ENCODE measurements at regions not wholly inside any gene's neighbourhood (a gene's known extent, or its start where the extent isn't known, plus 50 kb on each side); places are given as distances from the start of the nearest gene placed in this dataset.

DNA sequence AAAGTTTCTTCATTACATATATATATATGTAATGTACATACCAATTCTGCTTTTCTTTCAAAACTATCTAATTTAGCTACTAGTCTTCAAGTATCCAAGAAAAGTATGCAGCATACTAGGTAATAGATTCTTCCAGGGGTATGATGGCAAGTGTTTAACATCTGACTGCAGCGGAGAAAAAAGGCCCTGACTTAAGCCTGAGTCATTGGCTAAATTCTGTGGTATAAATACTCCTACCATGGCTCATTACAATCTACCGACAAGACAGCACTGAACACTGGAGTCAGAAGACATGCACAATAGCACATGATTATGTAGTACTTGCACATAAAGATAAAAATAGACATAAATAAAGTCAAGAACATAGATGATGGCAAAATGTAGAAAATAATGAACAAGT lies 439.9 kb downstream of the BRINP1 start:
- H3K4me3 Mint-ChIP-seq, result no peak overlapping the region
- H3K4me1 Mint-ChIP-seq, result peaks cover 8% of the 10 kb centered on the region; the same call in 2 of the 3 replicates
- no peaks in the 10 kb centered on the region for H3K36me3 Mint-ChIP-seq (ENCODE audit: low read depth)
- Histone ChIP-seq H3F3A (replicated peaks; ENCODE audit: low read depth) (no peaks in the 10 kb centered on the region), H3K9me2 (ENCODE audit: insufficient read depth) (no peaks in the 10 kb centered on the region), H3K27ac (ENCODE audit: low read depth) (no peak overlapping the region), H3K4me3 (no peak overlapping the region), H3K4me2 (no peak overlapping the region), H3K27me3 (ENCODE audit: insufficient read depth) (no peaks in the 10 kb centered on the region), H2AFZ (no peak overlapping the region), H4K20me1 (replicated peaks; ENCODE audit: insufficient read depth) (no peaks in the 10 kb centered on the region), H3K36me3 (ENCODE audit: insufficient read depth) (no peaks in the 10 kb centered on the region), H3K4me1 (ENCODE audit: insufficient read depth) (peaks cover 7% of the 10 kb centered on the region; the same call in 1 of the 2 replicates), H3K79me2 (replicated peaks; ENCODE audit: insufficient read depth) (no peaks in the 10 kb centered on the region)
- no peak for DNase-seq (ENCODE audit: low spot score)
- TF ChIP-seq EZH2phosphoT487 (IDR thresholded peaks at IDR 0.05; ENCODE audit: unreplicated experiment) (no peak), EZH2 (IDR thresholded peaks at IDR 0.05; ENCODE audit: low read depth, unreplicated experiment) (no peak), NANOG (IDR thresholded peaks at IDR 0.05; ENCODE audit: borderline replicate concordance) (no peak), STAT1 (IDR thresholded peaks at IDR 0.05; ENCODE audit: unreplicated experiment) (no peak), POLR2AphosphoS5 (IDR thresholded peaks at IDR 0.05; ENCODE audit: low read depth) (no peak), JUNB (IDR thresholded peaks at IDR 0.05; ENCODE audit: unreplicated experiment) (no peak), ZNF114 (CRISPR knock-in tag; IDR thresholded peaks at IDR 0.05) (no peak)
- TF ChIP-seq, protein P1, sequence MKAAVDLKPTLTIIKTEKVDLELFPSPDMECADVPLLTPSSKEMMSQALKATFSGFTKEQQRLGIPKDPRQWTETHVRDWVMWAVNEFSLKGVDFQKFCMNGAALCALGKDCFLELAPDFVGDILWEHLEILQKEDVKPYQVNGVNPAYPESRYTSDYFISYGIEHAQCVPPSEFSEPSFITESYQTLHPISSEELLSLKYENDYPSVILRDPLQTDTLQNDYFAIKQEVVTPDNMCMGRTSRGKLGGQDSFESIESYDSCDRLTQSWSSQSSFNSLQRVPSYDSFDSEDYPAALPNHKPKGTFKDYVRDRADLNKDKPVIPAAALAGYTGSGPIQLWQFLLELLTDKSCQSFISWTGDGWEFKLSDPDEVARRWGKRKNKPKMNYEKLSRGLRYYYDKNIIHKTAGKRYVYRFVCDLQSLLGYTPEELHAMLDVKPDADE (IDR thresholded peaks at IDR 0.05), result no peak
- TF ChIP-seq, protein P2, sequence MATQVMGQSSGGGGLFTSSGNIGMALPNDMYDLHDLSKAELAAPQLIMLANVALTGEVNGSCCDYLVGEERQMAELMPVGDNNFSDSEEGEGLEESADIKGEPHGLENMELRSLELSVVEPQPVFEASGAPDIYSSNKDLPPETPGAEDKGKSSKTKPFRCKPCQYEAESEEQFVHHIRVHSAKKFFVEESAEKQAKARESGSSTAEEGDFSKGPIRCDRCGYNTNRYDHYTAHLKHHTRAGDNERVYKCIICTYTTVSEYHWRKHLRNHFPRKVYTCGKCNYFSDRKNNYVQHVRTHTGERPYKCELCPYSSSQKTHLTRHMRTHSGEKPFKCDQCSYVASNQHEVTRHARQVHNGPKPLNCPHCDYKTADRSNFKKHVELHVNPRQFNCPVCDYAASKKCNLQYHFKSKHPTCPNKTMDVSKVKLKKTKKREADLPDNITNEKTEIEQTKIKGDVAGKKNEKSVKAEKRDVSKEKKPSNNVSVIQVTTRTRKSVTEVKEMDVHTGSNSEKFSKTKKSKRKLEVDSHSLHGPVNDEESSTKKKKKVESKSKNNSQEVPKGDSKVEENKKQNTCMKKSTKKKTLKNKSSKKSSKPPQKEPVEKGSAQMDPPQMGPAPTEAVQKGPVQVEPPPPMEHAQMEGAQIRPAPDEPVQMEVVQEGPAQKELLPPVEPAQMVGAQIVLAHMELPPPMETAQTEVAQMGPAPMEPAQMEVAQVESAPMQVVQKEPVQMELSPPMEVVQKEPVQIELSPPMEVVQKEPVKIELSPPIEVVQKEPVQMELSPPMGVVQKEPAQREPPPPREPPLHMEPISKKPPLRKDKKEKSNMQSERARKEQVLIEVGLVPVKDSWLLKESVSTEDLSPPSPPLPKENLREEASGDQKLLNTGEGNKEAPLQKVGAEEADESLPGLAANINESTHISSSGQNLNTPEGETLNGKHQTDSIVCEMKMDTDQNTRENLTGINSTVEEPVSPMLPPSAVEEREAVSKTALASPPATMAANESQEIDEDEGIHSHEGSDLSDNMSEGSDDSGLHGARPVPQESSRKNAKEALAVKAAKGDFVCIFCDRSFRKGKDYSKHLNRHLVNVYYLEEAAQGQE (IDR thresholded peaks at IDR 0.05; ENCODE audit: unreplicated experiment), result no peak
- H3K27ac Mint-ChIP-seq, result no peak overlapping the region
- ATAC-seq, result no peak
- H3K9me3 Mint-ChIP-seq, result no peaks in the 10 kb centered on the region
- H3K27me3 Mint-ChIP-seq (ENCODE audit: insufficient read depth, low read depth, poor library complexity), result no peaks in the 10 kb centered on the region

DNA sequence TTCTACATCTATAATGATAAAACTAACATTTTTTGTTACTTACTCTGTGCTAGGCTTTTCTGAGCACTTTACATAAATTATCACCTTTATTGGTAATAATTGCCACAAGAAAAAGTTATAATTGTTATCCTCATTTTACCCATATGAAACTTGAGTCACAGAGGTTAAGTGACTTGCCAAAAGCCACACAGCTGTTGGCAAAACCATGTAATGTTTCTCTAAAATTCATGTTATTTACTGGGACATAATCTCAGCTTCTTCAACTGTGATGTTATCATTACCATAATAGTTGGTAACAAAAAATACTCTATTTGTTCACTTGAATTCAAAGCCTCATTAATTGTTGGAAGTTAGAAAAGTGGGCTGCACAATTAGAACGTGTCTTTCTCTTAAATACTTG lies 437.3 kb downstream of the BRINP1 start:
- no peak overlapping the region for H3K4me3 Mint-ChIP-seq
- Histone ChIP-seq H2AFZ (no peak overlapping the region), H3K9me2 (ENCODE audit: insufficient read depth) (no peaks in the 10 kb centered on the region), H3F3A (replicated peaks; ENCODE audit: low read depth) (no peaks in the 10 kb centered on the region), H3K27ac (ENCODE audit: low read depth) (no peak overlapping the region), H3K27me3 (ENCODE audit: insufficient read depth) (no peaks in the 10 kb centered on the region), H3K4me2 (no peak overlapping the region), H3K36me3 (ENCODE audit: insufficient read depth) (no peaks in the 10 kb centered on the region), H3K79me2 (replicated peaks; ENCODE audit: insufficient read depth) (no peaks in the 10 kb centered on the region), H3K4me1 (ENCODE audit: insufficient read depth) (peaks cover 7% of the 10 kb centered on the region; the same call in 1 of the 2 replicates), H4K20me1 (replicated peaks; ENCODE audit: insufficient read depth) (no peaks in the 10 kb centered on the region), H3K4me3 (no peak overlapping the region)
- ATAC-seq, result no peak
- no peak overlapping the region for H3K27ac Mint-ChIP-seq
- H3K36me3 Mint-ChIP-seq (ENCODE audit: low read depth), result no peaks in the 10 kb centered on the region
- no peaks in the 10 kb centered on the region for H3K27me3 Mint-ChIP-seq (ENCODE audit: insufficient read depth, low read depth, poor library complexity)
- no peaks in the 10 kb centered on the region for H3K9me3 Mint-ChIP-seq
- DNase-seq (ENCODE audit: low spot score), result no peak
- H3K4me1 Mint-ChIP-seq, result peaks cover 8% of the 10 kb centered on the region; the same call in 2 of the 3 replicates
- no peak for TF ChIP-seq POLR2AphosphoS5 (IDR thresholded peaks at IDR 0.05; ENCODE audit: low read depth)
- no peak for TF ChIP-seq EZH2phosphoT487 (IDR thresholded peaks at IDR 0.05; ENCODE audit: unreplicated experiment)
- TF ChIP-seq, protein P3, sequence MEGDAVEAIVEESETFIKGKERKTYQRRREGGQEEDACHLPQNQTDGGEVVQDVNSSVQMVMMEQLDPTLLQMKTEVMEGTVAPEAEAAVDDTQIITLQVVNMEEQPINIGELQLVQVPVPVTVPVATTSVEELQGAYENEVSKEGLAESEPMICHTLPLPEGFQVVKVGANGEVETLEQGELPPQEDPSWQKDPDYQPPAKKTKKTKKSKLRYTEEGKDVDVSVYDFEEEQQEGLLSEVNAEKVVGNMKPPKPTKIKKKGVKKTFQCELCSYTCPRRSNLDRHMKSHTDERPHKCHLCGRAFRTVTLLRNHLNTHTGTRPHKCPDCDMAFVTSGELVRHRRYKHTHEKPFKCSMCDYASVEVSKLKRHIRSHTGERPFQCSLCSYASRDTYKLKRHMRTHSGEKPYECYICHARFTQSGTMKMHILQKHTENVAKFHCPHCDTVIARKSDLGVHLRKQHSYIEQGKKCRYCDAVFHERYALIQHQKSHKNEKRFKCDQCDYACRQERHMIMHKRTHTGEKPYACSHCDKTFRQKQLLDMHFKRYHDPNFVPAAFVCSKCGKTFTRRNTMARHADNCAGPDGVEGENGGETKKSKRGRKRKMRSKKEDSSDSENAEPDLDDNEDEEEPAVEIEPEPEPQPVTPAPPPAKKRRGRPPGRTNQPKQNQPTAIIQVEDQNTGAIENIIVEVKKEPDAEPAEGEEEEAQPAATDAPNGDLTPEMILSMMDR (conservative IDR thresholded peaks at IDR 0.05; ENCODE audit: low read depth in 2 of 2), result no peak

Data from GM23338 (cell line).